ENCODE measurements at regions not wholly inside any gene's neighbourhood (a gene's known extent, or its start where the extent isn't known, plus 50 kb on each side); places are given as distances from the start of the nearest gene placed in this dataset.

DNA sequence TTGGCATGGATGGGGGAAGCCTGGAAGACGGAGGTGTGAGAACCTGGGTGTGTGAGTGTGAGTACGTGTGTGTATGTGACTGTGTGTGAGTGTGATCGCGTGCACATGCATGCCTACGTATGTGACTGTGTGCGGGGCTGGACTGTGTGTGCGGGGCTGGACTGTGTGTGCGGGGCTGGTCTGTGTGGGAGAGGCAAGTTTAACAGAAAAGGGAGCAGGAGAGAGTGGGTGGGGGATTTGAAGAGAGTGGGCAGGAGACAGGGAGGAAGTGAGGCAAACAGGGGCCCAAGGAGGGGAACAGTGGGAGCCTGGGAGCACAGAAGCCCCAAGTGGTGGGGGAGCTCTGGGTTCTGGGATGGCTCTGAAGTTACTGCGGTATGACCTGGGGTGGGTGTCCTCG, 103.7 kb upstream of the LHX5 start:
- TF ChIP-seq, protein P1, sequence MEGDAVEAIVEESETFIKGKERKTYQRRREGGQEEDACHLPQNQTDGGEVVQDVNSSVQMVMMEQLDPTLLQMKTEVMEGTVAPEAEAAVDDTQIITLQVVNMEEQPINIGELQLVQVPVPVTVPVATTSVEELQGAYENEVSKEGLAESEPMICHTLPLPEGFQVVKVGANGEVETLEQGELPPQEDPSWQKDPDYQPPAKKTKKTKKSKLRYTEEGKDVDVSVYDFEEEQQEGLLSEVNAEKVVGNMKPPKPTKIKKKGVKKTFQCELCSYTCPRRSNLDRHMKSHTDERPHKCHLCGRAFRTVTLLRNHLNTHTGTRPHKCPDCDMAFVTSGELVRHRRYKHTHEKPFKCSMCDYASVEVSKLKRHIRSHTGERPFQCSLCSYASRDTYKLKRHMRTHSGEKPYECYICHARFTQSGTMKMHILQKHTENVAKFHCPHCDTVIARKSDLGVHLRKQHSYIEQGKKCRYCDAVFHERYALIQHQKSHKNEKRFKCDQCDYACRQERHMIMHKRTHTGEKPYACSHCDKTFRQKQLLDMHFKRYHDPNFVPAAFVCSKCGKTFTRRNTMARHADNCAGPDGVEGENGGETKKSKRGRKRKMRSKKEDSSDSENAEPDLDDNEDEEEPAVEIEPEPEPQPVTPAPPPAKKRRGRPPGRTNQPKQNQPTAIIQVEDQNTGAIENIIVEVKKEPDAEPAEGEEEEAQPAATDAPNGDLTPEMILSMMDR (IDR thresholded peaks at IDR 0.05; ENCODE audit: low read depth, low read length): no peak
- no peak for DNase-seq (ENCODE audit: extremely low read depth, low read depth)

DNA sequence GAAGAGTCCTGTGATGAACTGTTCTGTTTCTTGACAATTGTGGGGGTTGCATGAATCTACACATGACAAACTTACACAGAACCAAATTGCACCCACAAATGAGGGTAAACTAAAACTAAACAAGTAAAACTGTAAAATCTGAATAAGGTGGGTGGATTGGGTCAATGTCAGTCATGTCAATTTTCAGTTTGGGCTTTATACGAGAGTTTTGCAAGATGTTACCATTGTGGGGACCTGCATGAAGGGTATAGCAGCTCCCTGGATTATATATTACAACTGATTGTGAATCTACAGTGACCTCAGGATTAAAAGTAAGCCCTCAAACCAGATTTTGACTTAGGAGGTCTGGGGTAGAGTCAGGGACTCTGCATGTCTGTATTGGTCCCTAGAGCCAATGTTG, 101.5 kb upstream of the LHX5 start:
- no peak for DNase-seq (ENCODE audit: extremely low read depth, low read depth)
- TF ChIP-seq, protein P1 (IDR thresholded peaks at IDR 0.05; ENCODE audit: low read depth, low read length): no peak

DNA sequence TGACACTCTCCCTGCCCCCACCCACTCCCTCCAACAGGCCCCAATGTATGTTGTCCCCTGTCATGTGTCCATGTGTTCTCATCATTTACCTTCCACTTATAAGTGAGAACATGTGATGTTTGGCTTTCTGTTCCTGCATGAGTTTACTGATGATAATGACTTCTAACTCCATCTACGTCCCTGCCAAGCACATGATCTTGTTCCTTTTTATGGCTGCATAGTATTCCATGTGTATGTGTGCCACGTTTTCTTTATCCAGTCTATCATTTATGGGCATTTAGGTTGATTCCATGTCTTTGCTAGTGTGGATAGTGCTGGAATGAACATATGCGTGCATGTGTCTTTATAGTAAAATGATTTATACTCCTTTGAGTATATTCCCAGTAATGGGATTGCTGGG, 100.0 kb upstream of the LHX5 start:
- TF ChIP-seq, protein P1 (IDR thresholded peaks at IDR 0.05; ENCODE audit: low read depth, low read length): no peak
- no peak for DNase-seq (ENCODE audit: extremely low read depth, low read depth)

DNA sequence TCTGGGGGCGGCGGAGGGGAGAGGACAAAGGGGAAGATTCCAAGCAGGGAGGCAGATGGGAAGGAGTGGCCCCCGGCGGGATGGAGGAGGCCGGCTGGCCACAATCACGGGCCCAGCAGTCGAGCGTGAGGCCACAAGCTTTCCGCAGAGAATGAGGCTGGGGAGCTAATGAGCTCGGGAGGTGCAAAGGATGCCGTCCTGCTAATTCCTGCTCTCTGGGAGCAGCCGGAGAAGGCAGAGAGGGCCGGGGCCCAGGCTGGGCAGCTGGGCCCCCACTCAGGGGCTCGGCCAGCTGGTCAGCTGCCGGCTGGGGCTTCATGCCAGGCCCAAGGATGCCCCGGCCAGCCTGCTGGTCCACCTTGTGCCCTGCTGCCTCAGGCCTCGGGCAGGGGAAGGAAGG, 98.1 kb upstream of the LHX5 start:
- TF ChIP-seq, protein P1 (IDR thresholded peaks at IDR 0.05; ENCODE audit: low read depth, low read length): no peak
- DNase-seq (ENCODE audit: extremely low read depth, low read depth): no peak

DNA sequence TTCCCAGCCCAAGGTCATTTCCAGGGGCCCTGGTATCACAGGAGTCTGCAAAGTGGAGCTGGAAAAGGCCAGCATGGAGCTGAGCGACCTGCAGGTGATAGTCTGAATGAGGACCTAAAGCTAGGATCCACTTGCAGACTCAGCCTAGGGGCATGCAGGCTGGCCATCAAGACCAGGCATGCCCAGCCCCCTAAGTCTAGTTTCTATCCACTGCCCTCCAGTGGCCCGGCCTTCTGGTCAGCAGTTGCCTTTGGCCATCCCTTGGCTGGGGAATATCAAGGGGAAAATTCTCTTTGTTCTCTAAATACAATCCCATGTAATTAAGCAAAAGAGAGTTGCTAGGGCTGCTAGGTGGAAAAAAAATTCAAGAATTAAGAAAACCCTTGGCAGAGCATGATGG, 96.3 kb upstream of the LHX5 start:
- no peak for DNase-seq (ENCODE audit: extremely low read depth, low read depth)
- TF ChIP-seq, protein P1 (IDR thresholded peaks at IDR 0.05; ENCODE audit: low read depth, low read length): no peak

DNA sequence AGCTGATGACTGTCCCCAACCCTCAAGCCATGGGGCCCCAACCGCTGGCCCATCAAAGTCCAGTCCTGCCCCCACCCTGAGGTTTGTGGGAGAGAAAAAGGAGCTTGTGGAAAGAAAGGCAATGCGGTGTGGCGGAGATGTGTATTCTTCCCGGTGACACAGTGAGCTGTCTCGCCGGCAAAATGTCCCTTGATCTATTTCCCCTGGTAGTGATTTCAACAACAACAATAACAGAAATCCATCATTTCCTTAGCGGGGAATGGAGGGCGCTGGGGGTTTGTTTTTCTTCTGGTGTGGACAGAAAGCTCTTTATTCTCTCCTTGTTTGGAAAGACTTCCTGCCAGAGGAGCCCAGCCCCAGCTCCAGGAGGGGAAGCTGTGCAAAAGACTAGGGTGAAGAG, 93.7 kb upstream of the LHX5 start:
- TF ChIP-seq, protein P1 (IDR thresholded peaks at IDR 0.05; ENCODE audit: low read depth, low read length): no peak
- DNase-seq (ENCODE audit: extremely low read depth, low read depth): no peak

DNA sequence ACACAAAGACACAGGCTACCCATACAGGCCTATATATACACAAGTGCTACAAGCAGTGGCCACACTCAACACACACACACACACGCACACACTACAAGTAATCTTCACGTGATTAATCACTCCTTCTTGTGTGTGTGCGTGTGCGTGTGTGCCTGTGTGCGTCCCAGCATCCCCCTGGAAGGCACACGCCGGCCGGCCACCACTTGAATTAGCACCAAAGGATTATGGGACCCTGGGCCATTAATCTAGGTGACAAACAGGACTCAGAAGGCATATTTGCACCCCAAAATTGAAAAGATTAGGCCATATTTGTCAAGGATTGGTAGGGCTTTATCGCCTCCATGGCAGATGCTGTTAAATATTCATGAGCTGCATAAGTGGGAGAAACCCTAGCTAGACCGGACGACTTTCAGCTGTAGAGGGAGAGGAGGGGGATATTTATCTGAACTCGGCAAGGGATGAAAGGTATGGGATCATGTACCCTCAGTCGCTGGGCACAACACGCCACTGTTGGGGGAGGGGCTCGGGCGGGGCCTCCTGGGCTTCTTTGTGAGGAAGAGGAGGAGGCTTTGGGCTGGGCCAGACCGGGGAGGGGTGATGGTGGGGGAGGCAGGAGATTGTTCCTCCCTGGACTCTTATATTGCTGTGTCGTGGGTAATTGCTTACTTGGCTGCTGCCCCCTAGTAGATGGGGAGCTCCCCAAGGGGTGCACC, 89.6 kb upstream of the LHX5 start:
- no peak for DNase-seq (ENCODE audit: extremely low read depth, low read depth)
- TF ChIP-seq, protein P1 (IDR thresholded peaks at IDR 0.05; ENCODE audit: low read depth, low read length): no peak

All from AG09319 (cell line).